Kidney epithelial cell (primary cell): ENCODE measurements at regions not wholly inside any gene's neighbourhood (a gene's known extent, or its start where the extent isn't known, plus 50 kb on each side); places are given as distances from the start of the nearest gene placed in this dataset.

Source experiments
- DNase-seq: peaks from one replicate; pipeline ENCODE4 v3.0.0-alpha.2; 2010; ENCODE audit warnings: low read depth
- H3K27me3 ChIP-seq: 2 replicates; pipeline ENCODE4 v1.6.0; 2011; ENCODE audit warnings: low read length; ENCODE audit not compliant: control insufficient read depth, insufficient read depth
- H3K36me3 ChIP-seq: 2 replicates; pipeline ENCODE4 v1.5.1; 2011; ENCODE audit warnings: low read length; ENCODE audit not compliant: control insufficient read depth, insufficient read depth
- H3K4me3 ChIP-seq: 2 replicates; pipeline ENCODE4 v1.5.1; 2011; ENCODE audit warnings: low read depth, mild to moderate bottlenecking, control low read depth, low read length
- TF ChIP-seq, protein P1 (sequence below): IDR thresholded peaks from 2 replicates; pipeline ENCODE4 v1.5.1; 2011; ENCODE audit warnings: mild to moderate bottlenecking, moderate library complexity, low read length, control low read depth, inconsistent platforms; ENCODE audit not compliant: insufficient read depth, poor library complexity, severe bottlenecking

DNA sequence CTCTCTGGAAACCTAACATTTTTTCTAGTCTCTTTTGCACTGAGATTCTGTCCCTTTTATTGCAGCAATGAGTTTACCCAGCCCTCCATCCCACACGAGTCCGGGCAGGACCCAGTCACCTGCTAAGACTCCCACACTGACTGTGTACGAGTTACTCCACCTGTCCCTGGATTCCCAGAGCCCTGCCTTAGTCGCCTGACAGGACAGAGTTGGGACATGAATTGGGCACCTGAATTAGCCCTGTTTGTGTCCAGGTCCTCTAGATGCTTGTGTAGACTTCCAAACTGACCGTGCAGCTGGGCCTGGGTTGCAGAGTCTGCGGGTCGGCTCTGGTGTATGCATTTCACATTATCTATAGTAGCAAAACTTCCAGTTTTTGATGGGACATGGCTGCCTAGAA is 238.7 kb downstream of the VAPA start:
- DNase-seq: no peak
- TF ChIP-seq, protein P1, sequence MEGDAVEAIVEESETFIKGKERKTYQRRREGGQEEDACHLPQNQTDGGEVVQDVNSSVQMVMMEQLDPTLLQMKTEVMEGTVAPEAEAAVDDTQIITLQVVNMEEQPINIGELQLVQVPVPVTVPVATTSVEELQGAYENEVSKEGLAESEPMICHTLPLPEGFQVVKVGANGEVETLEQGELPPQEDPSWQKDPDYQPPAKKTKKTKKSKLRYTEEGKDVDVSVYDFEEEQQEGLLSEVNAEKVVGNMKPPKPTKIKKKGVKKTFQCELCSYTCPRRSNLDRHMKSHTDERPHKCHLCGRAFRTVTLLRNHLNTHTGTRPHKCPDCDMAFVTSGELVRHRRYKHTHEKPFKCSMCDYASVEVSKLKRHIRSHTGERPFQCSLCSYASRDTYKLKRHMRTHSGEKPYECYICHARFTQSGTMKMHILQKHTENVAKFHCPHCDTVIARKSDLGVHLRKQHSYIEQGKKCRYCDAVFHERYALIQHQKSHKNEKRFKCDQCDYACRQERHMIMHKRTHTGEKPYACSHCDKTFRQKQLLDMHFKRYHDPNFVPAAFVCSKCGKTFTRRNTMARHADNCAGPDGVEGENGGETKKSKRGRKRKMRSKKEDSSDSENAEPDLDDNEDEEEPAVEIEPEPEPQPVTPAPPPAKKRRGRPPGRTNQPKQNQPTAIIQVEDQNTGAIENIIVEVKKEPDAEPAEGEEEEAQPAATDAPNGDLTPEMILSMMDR: no peak
- Histone ChIP-seq H3K4me3 (no peak overlapping the region), H3K36me3 (no peaks in the 10 kb centered on the region), H3K27me3 (no peaks in the 10 kb centered on the region)

- TF ChIP-seq, protein P1: no peak
- Histone ChIP-seq H3K4me3 (no peak overlapping the region), H3K27me3 (no peaks in the 10 kb centered on the region), H3K36me3 (no peaks in the 10 kb centered on the region)
- DNase-seq: no peak
Measured at GRCh38 chr18:10153924-10154752, 240.3 kb downstream of the VAPA start.

- Histone ChIP-seq H3K4me3 (no peak overlapping the region), H3K36me3 (no peaks in the 10 kb centered on the region), H3K27me3 (no peaks in the 10 kb centered on the region)
- TF ChIP-seq, protein P1: no peak
- no peak for DNase-seq
Measured at GRCh38 chr18:10157706-10158105, 243.9 kb downstream of the VAPA start.

- TF ChIP-seq, protein P1: no peak
- Histone ChIP-seq H3K36me3 (no peaks in the 10 kb centered on the region), H3K27me3 (no peaks in the 10 kb centered on the region), H3K4me3 (no peak overlapping the region)
- no peak for DNase-seq
Measured at GRCh38 chr18:10160251-10160650, 246.4 kb downstream of the VAPA start.

DNA sequence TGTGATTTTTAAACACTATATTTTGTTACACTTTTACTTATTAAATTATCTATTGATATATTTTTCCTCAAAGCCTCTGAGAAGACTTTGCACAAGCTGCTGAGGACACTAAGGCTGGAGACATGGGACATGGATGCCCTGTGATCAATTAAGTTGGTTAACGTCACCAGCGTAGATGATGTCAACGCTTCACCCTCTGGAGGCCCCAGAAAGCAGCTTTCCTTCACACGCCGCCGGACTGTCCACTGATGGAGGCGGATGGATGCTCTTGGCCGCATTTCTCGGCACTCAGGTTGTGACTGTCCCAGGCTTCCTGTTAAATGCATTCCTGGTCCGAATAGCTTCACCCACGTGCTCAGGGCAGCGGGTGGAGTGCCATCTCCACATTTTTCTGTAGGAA is 247.5 kb downstream of the VAPA start:
- TF ChIP-seq, protein P1: no peak

DNA sequence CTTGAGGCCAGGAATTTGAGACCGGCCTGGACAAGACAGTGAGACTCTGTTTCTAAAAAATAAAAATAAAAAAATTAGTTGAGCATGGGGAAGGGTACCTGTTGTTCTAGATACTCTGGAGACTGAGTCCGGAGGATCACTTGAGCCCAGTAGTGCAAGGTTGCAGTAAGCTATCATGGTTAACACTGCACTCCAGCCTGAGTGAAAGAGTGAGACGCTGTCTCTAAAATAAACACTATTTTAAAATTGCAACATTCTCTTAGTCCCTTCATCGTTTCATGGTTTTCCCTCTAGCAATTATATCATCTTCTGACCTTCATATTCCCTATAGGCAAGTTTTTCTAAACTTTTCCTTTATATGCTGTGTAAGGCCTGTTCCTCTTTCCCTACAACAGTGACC is 248.5 kb downstream of the VAPA start:
- no peak for DNase-seq
- Histone ChIP-seq H3K4me3 (no peak overlapping the region), H3K27me3 (no peaks in the 10 kb centered on the region), H3K36me3 (no peaks in the 10 kb centered on the region)
- TF ChIP-seq, protein P1: no peak

More for the DNA sequence above, 247.5 kb downstream of the VAPA start:
- H3K4me3 ChIP-seq: no peak overlapping the region
- H3K36me3 ChIP-seq: no peaks in the 10 kb centered on the region
- DNase-seq: no peak
- H3K27me3 ChIP-seq: no peaks in the 10 kb centered on the region
